Keratinocyte (primary cell): ENCODE measurements at regions not wholly inside any gene's neighbourhood (a gene's known extent, or its start where the extent isn't known, plus 50 kb on each side); places are given as distances from the start of the nearest gene placed in this dataset.

Source experiments
- DNase-seq: peaks from one replicate; pipeline ENCODE4 v3.0.0-alpha.2; 2011; ENCODE audit warnings: low read depth, missing footprints, low spot score
- FAIRE-seq: peaks from 2 replicates; lab custom pipeline; 2011; peaks lifted over from hg19 to GRCh38; lab: Jason Lieb, UNC
- H2AFZ ChIP-seq: 2 replicates; pipeline ENCODE4 v1.6.0; 2012; ENCODE audit warnings: low read length, control low read depth, inconsistent platforms; ENCODE audit not compliant: control insufficient read depth
- H3K27ac ChIP-seq: 2 replicates; pipeline ENCODE4 v1.5.1; 2011; ENCODE audit warnings: low read length; ENCODE audit not compliant: control insufficient read depth, insufficient read depth
- H3K27me3 ChIP-seq: 3 replicates; pipeline ENCODE4 v1.6.0; 2011; ENCODE audit warnings: low read length; ENCODE audit not compliant: control insufficient read depth, insufficient read depth; ENCODE audit errors: extremely low read depth
- H3K36me3 ChIP-seq, 2 experiments: 2 replicates in 1 of 2; 3 replicates in 1 of 2; pipeline ENCODE4 v1.5.1; 2011; ENCODE audit warnings: low read length in 2 of 2, mild to moderate bottlenecking in 1 of 2; ENCODE audit not compliant: control insufficient read depth in 2 of 2, insufficient read depth in 2 of 2; ENCODE audit errors: extremely low read depth in 1 of 2
- H3K4me1 ChIP-seq: 3 replicates; pipeline ENCODE4 v1.5.1; 2011; ENCODE audit warnings: low read length; ENCODE audit not compliant: control insufficient read depth, insufficient read depth; ENCODE audit errors: extremely low read depth
- H3K4me2 ChIP-seq: 3 replicates; pipeline ENCODE4 v1.6.0; 2011; ENCODE audit warnings: low read depth, low read length; ENCODE audit not compliant: control insufficient read depth, insufficient read depth; ENCODE audit errors: extremely low read depth
- H3K4me3 ChIP-seq, 3 experiments: fragments of 200-600 bp in 1 of 3; sonication (generic) in 1 of 3; 2 replicates in 2 of 3; 3 replicates in 1 of 3; pipeline ENCODE4 v1.5.1; 2011 to 2016; ENCODE audit warnings: low read length in 3 of 3, mild to moderate bottlenecking in 3 of 3, control low read depth in 2 of 3, inconsistent platforms in 1 of 3, low read depth in 1 of 3, mixed read lengths in 1 of 3, mixed run types in 1 of 3, moderate library complexity in 1 of 3; ENCODE audit not compliant: control insufficient read depth in 2 of 3, insufficient read depth in 2 of 3; ENCODE audit errors: extremely low read depth in 1 of 3
- H3K79me2 ChIP-seq: 2 replicates; pipeline ENCODE4 v1.6.0; 2012; ENCODE audit warnings: low read length; ENCODE audit not compliant: control insufficient read depth, insufficient read depth
- H3K9ac ChIP-seq: 3 replicates; pipeline ENCODE4 v1.6.0; 2011; ENCODE audit warnings: low read length; ENCODE audit not compliant: control insufficient read depth, insufficient read depth; ENCODE audit errors: extremely low read depth
- H3K9me1 ChIP-seq: 3 replicates; pipeline ENCODE4 v1.6.0; 2011; ENCODE audit warnings: low read length; ENCODE audit not compliant: control insufficient read depth, insufficient read depth; ENCODE audit errors: extremely low read depth
- H3K9me3 ChIP-seq: 2 replicates; pipeline ENCODE4 v1.5.1; 2012; ENCODE audit warnings: low read depth, low read length; ENCODE audit not compliant: control insufficient read depth
- H4K20me1 ChIP-seq: 3 replicates; pipeline ENCODE4 v1.6.0; 2011; ENCODE audit warnings: low read length; ENCODE audit not compliant: control insufficient read depth, insufficient read depth; ENCODE audit errors: extremely low read depth
- CTCF ChIP-seq, 3 experiments: IDR thresholded peaks in 1 of 3; conservative IDR thresholded peaks in 1 of 3; optimal IDR thresholded peaks in 1 of 3; 2 replicates in 2 of 3; 3 replicates in 1 of 3; pipeline versions ENCODE3 to v1.5.1; 2011; ENCODE audit warnings: low read length in 3 of 3, mild to moderate bottlenecking in 3 of 3, moderate library complexity in 2 of 3, control low read depth in 1 of 3, inconsistent platforms in 1 of 3; ENCODE audit not compliant: insufficient read depth in 2 of 3; ENCODE audit errors: extremely low read depth in 1 of 3
- EZH2 ChIP-seq: IDR thresholded peaks from one replicate; pipeline ENCODE4 v1.6.1; 2012; ENCODE audit warnings: inconsistent platforms, mild to moderate bottlenecking, low read length, moderate library complexity
- dilution Hi-C: fragments of 300-500 bp; cut with MboI; formaldehyde crosslinking; loops from one replicate; pipeline ENCODE4 v1.7.0; 2020; ENCODE audit warnings: low sequenced_read_pairs; ENCODE audit not compliant: extremely low pct_ligation_motif_present

GRCh38 chr13:97780486-97780885 lies 173.0 kb upstream of the IPO5 start:
- Histone ChIP-seq H3K4me2 (no peak overlapping the region), H3K36me3 (no peaks in the 10 kb centered on the region), H3K4me1 (no peaks in the 10 kb centered on the region), H3K9ac (no peak overlapping the region), H3K9me3 (no peaks in the 10 kb centered on the region), H3K9me1 (no peaks in the 10 kb centered on the region), H3K79me2 (no peaks in the 10 kb centered on the region), H3K27ac (no peak overlapping the region), H2AFZ (no peak overlapping the region), H3K4me3 (no peak overlapping the region), H3K27me3 (no peaks in the 10 kb centered on the region), H4K20me1 (no peaks in the 10 kb centered on the region)
- TF ChIP-seq EZH2 (no peak), CTCF (optimal IDR thresholded peaks at IDR 0.05 in 1 of 3, IDR thresholded peaks at IDR 0.05 in 1 of 3, conservative IDR thresholded peaks at IDR 0.05 in 1 of 3; ENCODE audit: extremely low read depth in 1 of 3, insufficient read depth in 2 of 3, low read length in 3 of 3) (no peak)
- DNase-seq (no peak), FAIRE-seq (no peak)
- dilution Hi-C loops = no loop called here

- Histone ChIP-seq H2AFZ (no peak overlapping the region), H3K4me1 (no peaks in the 10 kb centered on the region), H3K79me2 (no peaks in the 10 kb centered on the region), H3K4me2 (no peak overlapping the region), H3K9ac (no peak overlapping the region), H3K27ac (no peak overlapping the region), H3K4me3 (no peak overlapping the region), H3K9me1 (no peaks in the 10 kb centered on the region), H3K27me3 (no peaks in the 10 kb centered on the region), H3K36me3 (no peaks in the 10 kb centered on the region), H3K9me3 (no peaks in the 10 kb centered on the region), H4K20me1 (no peaks in the 10 kb centered on the region)
- FAIRE-seq (no peak), DNase-seq (no peak)
- dilution Hi-C loops = no loop called here
- TF ChIP-seq CTCF (optimal IDR thresholded peaks at IDR 0.05 in 1 of 3, IDR thresholded peaks at IDR 0.05 in 1 of 3, conservative IDR thresholded peaks at IDR 0.05 in 1 of 3; ENCODE audit: extremely low read depth in 1 of 3, insufficient read depth in 2 of 3, low read length in 3 of 3) = no peak
- no peak for TF ChIP-seq EZH2
Observed at GRCh38 chr13:97781891-97782305, 171.6 kb upstream of the IPO5 start.
